H9 (cell line): ENCODE measurements at regions not wholly inside any gene's neighbourhood (a gene's known extent, or its start where the extent isn't known, plus 50 kb on each side); places are given as distances from the start of the nearest gene placed in this dataset.

Experiments used
- DNase-seq: peaks from one replicate; pipeline ENCODE4 v3.0.0-alpha.2; 2017
- H2AFZ ChIP-seq: one replicate; pipeline ENCODE4 v1.6.1; 2013; ENCODE audit warnings: mild to moderate bottlenecking, low read length, control low read depth, moderate library complexity
- H2AK5ac ChIP-seq: 2 replicates; pipeline ENCODE4 v1.6.1; 2013; ENCODE audit warnings: low read length, control low read depth, mixed read lengths; ENCODE audit not compliant: insufficient read length
- H2BK120ac ChIP-seq: one replicate; pipeline ENCODE4 v1.6.1; 2013; ENCODE audit warnings: low read depth, mild to moderate bottlenecking, low read length, control low read depth, inconsistent platforms; ENCODE audit not compliant: poor library complexity, severe bottlenecking
- H2BK12ac ChIP-seq: 2 replicates; pipeline ENCODE4 v1.6.1; 2013; ENCODE audit warnings: low read length, control low read depth, mixed read lengths, low read depth; ENCODE audit not compliant: insufficient read length
- H2BK15ac ChIP-seq: 2 replicates; pipeline ENCODE4 v1.6.1; 2013; ENCODE audit warnings: low read depth, low read length, control low read depth
- H2BK20ac ChIP-seq: one replicate; pipeline ENCODE4 v1.6.1; 2013; ENCODE audit warnings: low read depth, mild to moderate bottlenecking, low read length, control low read depth, inconsistent platforms; ENCODE audit not compliant: poor library complexity, severe bottlenecking
- H2BK5ac ChIP-seq: 2 replicates; pipeline ENCODE4 v1.6.1; 2013; ENCODE audit warnings: low read length, control low read depth, mixed read lengths; ENCODE audit not compliant: insufficient read length
- H3K14ac ChIP-seq: 2 replicates; pipeline ENCODE4 v1.6.1; 2013; ENCODE audit warnings: low read length, control low read depth; ENCODE audit not compliant: insufficient read depth
- H3K18ac ChIP-seq: 2 replicates; pipeline ENCODE4 v1.6.1; 2013; ENCODE audit warnings: low read depth, mild to moderate bottlenecking, mixed read lengths, low read length, control low read depth; ENCODE audit not compliant: insufficient read length
- H3K23ac ChIP-seq: 2 replicates; pipeline ENCODE4 v1.6.1; 2013; ENCODE audit warnings: low read length, control low read depth, mixed read lengths, low read depth; ENCODE audit not compliant: insufficient read length
- H3K23me2 ChIP-seq: 2 replicates; pipeline ENCODE4 v1.6.1; 2013; ENCODE audit warnings: low read depth, mild to moderate bottlenecking, mixed read lengths, low read length, control low read depth; ENCODE audit not compliant: insufficient read length, poor library complexity, severe bottlenecking
- H3K27ac ChIP-seq: 2 replicates; pipeline ENCODE4 v1.5.1; 2013; ENCODE audit warnings: low read length, control low read depth, mixed read lengths, low read depth; ENCODE audit not compliant: insufficient read length
- H3K27me3 ChIP-seq: 2 replicates; pipeline ENCODE4 v1.6.1; 2013; ENCODE audit warnings: low read length, control low read depth, inconsistent platforms; ENCODE audit not compliant: insufficient read depth
- H3K4ac ChIP-seq: 2 replicates; pipeline ENCODE4 v1.6.1; 2013; ENCODE audit warnings: low read depth, mild to moderate bottlenecking, control low read depth, inconsistent platforms, low read length, moderate library complexity
- H3K4me1 ChIP-seq: 2 replicates; pipeline ENCODE4 v1.6.1; 2013; ENCODE audit warnings: low read length, control low read depth, inconsistent platforms; ENCODE audit not compliant: insufficient read depth
- H3K4me2 ChIP-seq: 2 replicates; pipeline ENCODE4 v1.6.1; 2013; ENCODE audit warnings: low read length, control low read depth, mixed read lengths; ENCODE audit not compliant: insufficient read length, insufficient read depth
- H3K56ac ChIP-seq: 2 replicates; pipeline ENCODE4 v1.6.1; 2013; ENCODE audit warnings: low read depth, mild to moderate bottlenecking, mixed read lengths, low read length, control low read depth; ENCODE audit not compliant: insufficient read length
- H3K79me1 ChIP-seq: 2 replicates; pipeline ENCODE4 v1.6.1; 2013; ENCODE audit warnings: low read depth, mild to moderate bottlenecking, moderate library complexity, low read length, control low read depth, inconsistent platforms; ENCODE audit not compliant: insufficient read depth, poor library complexity, severe bottlenecking
- H3K79me2 ChIP-seq: 2 replicates; pipeline ENCODE4 v1.6.1; 2013; ENCODE audit warnings: low read length, control low read depth, inconsistent platforms; ENCODE audit not compliant: insufficient read depth
- H3K9ac ChIP-seq: 2 replicates; pipeline ENCODE4 v1.6.1; 2013; ENCODE audit warnings: low read length, control low read depth, mixed read lengths; ENCODE audit not compliant: insufficient read length; ENCODE audit errors: extremely low read depth
- H3K9me3 ChIP-seq: one replicate; pipeline ENCODE4 v1.6.1; 2013; ENCODE audit warnings: low read depth, low read length, inconsistent platforms; ENCODE audit not compliant: control insufficient read depth
- H3T11ph ChIP-seq: one replicate; pipeline ENCODE4 v1.6.1; 2013; ENCODE audit warnings: mild to moderate bottlenecking, low read length, control low read depth, inconsistent platforms
- H4K20me1 ChIP-seq: one replicate; pipeline ENCODE4 v1.6.1; 2013; ENCODE audit not compliant: control insufficient read depth, insufficient read length, insufficient read depth
- H4K5ac ChIP-seq: 2 replicates; pipeline ENCODE4 v1.6.1; 2013; ENCODE audit warnings: low read depth, mild to moderate bottlenecking, mixed read lengths, low read length, control low read depth; ENCODE audit not compliant: insufficient read length
- H4K8ac ChIP-seq: replicated peaks from 2 replicates; pipeline ENCODE4 v1.6.1; 2013; ENCODE audit warnings: low read length, control low read depth, mixed read lengths, low read depth; ENCODE audit not compliant: insufficient read length
- H4K91ac ChIP-seq: 2 replicates; pipeline ENCODE4 v1.6.1; 2013; ENCODE audit warnings: low read depth, mild to moderate bottlenecking, moderate library complexity, mixed read lengths, low read length, control low read depth; ENCODE audit not compliant: insufficient read length
- H3K27ac Mint-ChIP-seq, 3 experiments: 2 replicates in 2 of 3; 3 replicates in 1 of 3; pipeline ENCODE4 v1.8.0; 2020 to 2021; ENCODE audit warnings: mixed read lengths in 3 of 3, mild to moderate bottlenecking in 1 of 3, moderate library complexity in 1 of 3
- H3K27me3 Mint-ChIP-seq: 2 replicates; pipeline ENCODE4 v1.8.0; 2021; ENCODE audit warnings: low read depth, mild to moderate bottlenecking, moderate library complexity, mixed read lengths
- H3K36me3 Mint-ChIP-seq, 3 experiments: 2 replicates in 2 of 3; 3 replicates in 1 of 3; pipeline ENCODE4 v1.8.0; 2020 to 2021; ENCODE audit warnings: low read depth in 3 of 3, mixed read lengths in 3 of 3; ENCODE audit not compliant: insufficient read depth in 1 of 3
- H3K4me1 Mint-ChIP-seq, 2 experiments: 2 replicates each; pipeline ENCODE4 v1.8.0; 2020; ENCODE audit warnings: mixed read lengths in 2 of 2
- H3K4me3 Mint-ChIP-seq, 2 experiments: 2 replicates in 1 of 2; 3 replicates in 1 of 2; pipeline ENCODE4 v1.8.0; 2020 to 2021; ENCODE audit warnings: mild to moderate bottlenecking in 2 of 2, mixed read lengths in 2 of 2, moderate library complexity in 1 of 2
- H3K9me3 Mint-ChIP-seq, 2 experiments: 2 replicates in 1 of 2; 3 replicates in 1 of 2; pipeline ENCODE4 v1.8.0; 2020; ENCODE audit warnings: mild to moderate bottlenecking in 2 of 2, mixed read lengths in 2 of 2, moderate library complexity in 1 of 2
- CTCF ChIP-seq: fragments of 200-600 bp; sonication (generic); conservative IDR thresholded peaks from 3 replicates; pipeline ENCODE4 v1.8.0; 2021; ENCODE audit warnings: antibody characterized with exemption, mild to moderate bottlenecking

DNA sequence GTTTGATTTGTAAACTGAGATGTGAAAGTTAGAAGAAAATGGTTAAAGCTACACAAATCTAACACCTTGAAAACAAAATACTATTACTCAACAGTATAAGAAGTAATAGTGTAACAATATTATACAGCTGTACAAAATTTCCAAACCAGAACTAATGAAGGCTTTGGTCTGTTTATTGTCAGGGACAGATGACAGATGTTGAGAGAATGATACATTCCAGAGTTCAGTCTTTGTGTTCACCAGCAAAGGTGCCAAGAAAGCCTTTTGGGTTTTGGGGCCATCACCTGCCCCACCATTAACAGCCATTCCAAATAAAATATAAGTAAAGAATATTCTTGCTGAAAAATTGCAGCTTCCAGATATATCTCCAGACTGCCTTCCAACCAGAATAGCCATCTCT lies 439.3 kb downstream of the PCDH20 start:
- Histone ChIP-seq H2BK5ac (no peak overlapping the region), H3K18ac (no peak overlapping the region), H3K23ac (no peak overlapping the region), H2BK15ac (no peak overlapping the region), H2AK5ac (no peak overlapping the region), H2AFZ (no peak overlapping the region), H3K4me1 (peaks cover 3% of the 10 kb centered on the region; the same call in 1 of the 2 replicates), H3K4ac (no peak overlapping the region), H4K8ac (no peak overlapping the region), H3K79me1 (no peaks in the 10 kb centered on the region), H2BK120ac (no peak overlapping the region), H3K14ac (no peak overlapping the region), H3T11ph (no peak overlapping the region), H2BK20ac (no peak overlapping the region), H3K56ac (no peak overlapping the region), H4K5ac (no peak overlapping the region), H3K79me2 (no peaks in the 10 kb centered on the region), H3K27me3 (no peaks in the 10 kb centered on the region), H3K9me3 (no peaks in the 10 kb centered on the region), H2BK12ac (no peak overlapping the region), H3K9ac (no peak overlapping the region), H4K20me1 (no peaks in the 10 kb centered on the region), H3K27ac (no peak overlapping the region), H4K91ac (no peak overlapping the region), H3K23me2 (no peaks in the 10 kb centered on the region), H3K4me2 (no peak overlapping the region)
- DNase-seq, result no peak
- Mint-ChIP-seq H3K27ac (no peak overlapping the region), H3K9me3 (peaks cover 5 to 18% of the 10 kb centered on the region in 2 experiments), H3K4me1 (peaks cover 11 to 13% of the 10 kb centered on the region in 2 experiments), H3K27me3 (no peaks in the 10 kb centered on the region), H3K36me3 (peaks cover 2 to 18% (median 3%) of the 10 kb centered on the region in 3 experiments; a peak in 5 of 7 replicates), H3K4me3 (no peak overlapping the region)
- no peak for TF ChIP-seq CTCF
